ENCODE measurements at regions not wholly inside any gene's neighbourhood (a gene's known extent, or its start where the extent isn't known, plus 50 kb on each side); places are given as distances from the start of the nearest gene placed in this dataset.

GRCh38 chr7:25558605-25559004 is 330.3 kb upstream of the NPVF start:
- Histone ChIP-seq H3K27me3 (peaks cover 6% of the 10 kb centered on the region), H3K4me3 (ENCODE audit: low read depth in 1 of 2, low read length in 1 of 2) (no peak overlapping the region), H3K9me3 (no peaks in the 10 kb centered on the region), H3K36me3 (no peaks in the 10 kb centered on the region), H3K27ac (no peak overlapping the region), H3K4me1 (ENCODE audit: control insufficient read depth in 1 of 2, insufficient read depth in 1 of 2, low read depth in 1 of 2, low read length in 1 of 2) (no peaks in the 10 kb centered on the region)
- TF ChIP-seq, protein P1, sequence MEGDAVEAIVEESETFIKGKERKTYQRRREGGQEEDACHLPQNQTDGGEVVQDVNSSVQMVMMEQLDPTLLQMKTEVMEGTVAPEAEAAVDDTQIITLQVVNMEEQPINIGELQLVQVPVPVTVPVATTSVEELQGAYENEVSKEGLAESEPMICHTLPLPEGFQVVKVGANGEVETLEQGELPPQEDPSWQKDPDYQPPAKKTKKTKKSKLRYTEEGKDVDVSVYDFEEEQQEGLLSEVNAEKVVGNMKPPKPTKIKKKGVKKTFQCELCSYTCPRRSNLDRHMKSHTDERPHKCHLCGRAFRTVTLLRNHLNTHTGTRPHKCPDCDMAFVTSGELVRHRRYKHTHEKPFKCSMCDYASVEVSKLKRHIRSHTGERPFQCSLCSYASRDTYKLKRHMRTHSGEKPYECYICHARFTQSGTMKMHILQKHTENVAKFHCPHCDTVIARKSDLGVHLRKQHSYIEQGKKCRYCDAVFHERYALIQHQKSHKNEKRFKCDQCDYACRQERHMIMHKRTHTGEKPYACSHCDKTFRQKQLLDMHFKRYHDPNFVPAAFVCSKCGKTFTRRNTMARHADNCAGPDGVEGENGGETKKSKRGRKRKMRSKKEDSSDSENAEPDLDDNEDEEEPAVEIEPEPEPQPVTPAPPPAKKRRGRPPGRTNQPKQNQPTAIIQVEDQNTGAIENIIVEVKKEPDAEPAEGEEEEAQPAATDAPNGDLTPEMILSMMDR (IDR thresholded peaks at IDR 0.05): no peak

DNA sequence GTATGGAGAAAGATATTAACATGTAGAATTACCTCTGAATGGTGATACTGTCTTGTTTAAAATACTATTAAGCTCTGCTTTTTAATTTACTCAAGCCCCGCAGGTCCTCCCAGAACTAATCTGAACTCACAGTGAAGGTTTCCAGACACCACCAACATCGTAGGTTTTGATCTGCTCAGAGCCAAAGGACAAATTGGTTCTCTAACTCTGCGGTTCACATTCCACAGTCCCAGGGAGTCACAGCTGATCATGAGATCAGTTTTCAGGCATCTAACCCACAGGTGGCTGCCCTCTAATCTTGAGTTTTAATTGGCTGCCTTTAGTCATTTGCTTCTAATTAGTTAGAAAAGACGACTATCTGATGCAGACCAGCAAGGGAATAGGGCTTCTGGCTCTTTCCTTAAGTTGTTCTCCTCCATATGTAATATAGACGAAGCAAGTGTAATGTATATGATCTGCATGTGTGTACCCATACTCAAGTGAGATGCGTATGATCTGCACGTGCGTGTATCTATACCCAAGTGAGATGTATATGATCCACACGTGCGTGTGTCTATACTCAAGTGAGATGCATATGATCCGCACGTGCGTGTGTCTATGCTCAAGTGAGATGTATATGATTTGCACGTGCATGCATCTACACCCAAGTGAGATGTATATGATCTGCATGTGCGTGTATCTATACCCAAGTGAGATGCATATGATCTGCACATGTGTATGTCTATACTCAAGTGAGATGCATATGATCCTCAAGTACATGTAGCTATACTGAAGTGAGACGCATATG is 331.5 kb upstream of the NPVF start:
- Histone ChIP-seq H3K27ac (no peak overlapping the region), H3K36me3 (no peaks in the 10 kb centered on the region), H3K4me3 (ENCODE audit: low read depth in 1 of 2, low read length in 1 of 2) (no peak overlapping the region), H3K9me3 (no peaks in the 10 kb centered on the region), H3K4me1 (ENCODE audit: control insufficient read depth in 1 of 2, insufficient read depth in 1 of 2, low read depth in 1 of 2, low read length in 1 of 2) (no peaks in the 10 kb centered on the region), H3K27me3 (peaks cover 6% of the 10 kb centered on the region)
- TF ChIP-seq, protein P1 (IDR thresholded peaks at IDR 0.05): no peak

GRCh38 chr7:25562673-25563182 is 334.4 kb upstream of the NPVF start:
- H3K36me3 ChIP-seq: no peaks in the 10 kb centered on the region
- H3K4me1 ChIP-seq (ENCODE audit: control insufficient read depth in 1 of 2, insufficient read depth in 1 of 2, low read depth in 1 of 2, low read length in 1 of 2): no peaks in the 10 kb centered on the region
- no peak overlapping the region for H3K27ac ChIP-seq
- no peaks in the 10 kb centered on the region for H3K9me3 ChIP-seq
- no peak overlapping the region for H3K4me3 ChIP-seq (ENCODE audit: low read depth in 1 of 2, low read length in 1 of 2)
- H3K27me3 ChIP-seq: peaks cover 6% of the 10 kb centered on the region
- TF ChIP-seq, protein P1 (IDR thresholded peaks at IDR 0.05): no peak

GRCh38 chr7:25565002-25565401 is 336.7 kb upstream of the NPVF start:
- no peaks in the 10 kb centered on the region for H3K4me1 ChIP-seq (ENCODE audit: control insufficient read depth in 1 of 2, insufficient read depth in 1 of 2, low read depth in 1 of 2, low read length in 1 of 2)
- TF ChIP-seq, protein P1 (IDR thresholded peaks at IDR 0.05): no peak

DNA sequence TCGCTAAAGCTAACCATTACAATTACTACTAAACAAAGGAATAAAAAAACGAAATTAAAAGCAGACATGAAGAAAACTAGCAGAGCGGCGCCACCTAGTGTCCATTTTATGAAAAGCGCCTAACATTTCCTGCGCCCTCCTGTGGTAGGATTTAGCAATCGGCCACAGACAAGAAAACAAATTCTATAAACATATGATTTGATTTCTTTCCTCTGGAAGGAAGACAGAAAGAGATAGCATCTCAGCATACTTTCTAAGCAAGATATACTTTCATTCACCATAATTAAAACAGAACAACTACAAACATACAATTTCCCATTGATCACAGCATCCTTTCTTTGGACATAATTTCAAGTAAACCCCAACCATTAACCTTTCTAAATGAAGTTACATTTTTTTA is 337.7 kb upstream of the NPVF start:
- TF ChIP-seq, protein P1 (IDR thresholded peaks at IDR 0.05): peak; percentile 76
- Histone ChIP-seq H3K4me3 (ENCODE audit: low read depth in 1 of 2, low read length in 1 of 2) (no peak overlapping the region), H3K9me3 (no peaks in the 10 kb centered on the region), H3K36me3 (no peaks in the 10 kb centered on the region), H3K27ac (no peak overlapping the region), H3K4me1 (ENCODE audit: control insufficient read depth in 1 of 2, insufficient read depth in 1 of 2, low read depth in 1 of 2, low read length in 1 of 2) (no peaks in the 10 kb centered on the region), H3K27me3 (peaks cover 4% of the 10 kb centered on the region)

More at GRCh38 chr7:25565002-25565401, 336.7 kb upstream of the NPVF start:
- Histone ChIP-seq H3K36me3 (no peaks in the 10 kb centered on the region), H3K27ac (no peak overlapping the region), H3K27me3 (peaks cover 10% of the 10 kb centered on the region), H3K9me3 (no peaks in the 10 kb centered on the region), H3K4me3 (ENCODE audit: low read depth in 1 of 2, low read length in 1 of 2) (no peak overlapping the region)

All from neutrophil (primary cell).